ENCODE measurements at regions not wholly inside any gene's neighbourhood (a gene's known extent, or its start where the extent isn't known, plus 50 kb on each side); places are given as distances from the start of the nearest gene placed in this dataset.

- Histone ChIP-seq H3K4me2 (ENCODE audit: low read length) (no peak overlapping the region), H3K9me2 (ENCODE audit: insufficient read depth) (no peaks in the 10 kb centered on the region), H3K79me2 (ENCODE audit: insufficient read depth, low read length) (no peaks in the 10 kb centered on the region), H3K4me3 (replicated peaks in 1 of 2; ENCODE audit: low read depth in 1 of 2, low read length in 2 of 2) (no peak overlapping the region), H4K20me1 (ENCODE audit: insufficient read depth) (no peaks in the 10 kb centered on the region), H3K27me3 (ENCODE audit: insufficient read depth, low read length) (no peaks in the 10 kb centered on the region), H3K9me3 (ENCODE audit: control insufficient read depth in 1 of 2, insufficient read depth in 1 of 2, low read depth in 1 of 2, low read length in 2 of 2) (no peaks in the 10 kb centered on the region), H3K4me1 (ENCODE audit: control insufficient read depth in 1 of 2, insufficient read depth in 2 of 2, low read length in 2 of 2) (no peaks in the 10 kb centered on the region), H3K27ac (ENCODE audit: low read depth, low read length) (no peak overlapping the region), H3K9ac (ENCODE audit: low read length) (no peak overlapping the region), H3K36me3 (ENCODE audit: control insufficient read depth in 1 of 2, insufficient read depth in 2 of 2, low read length in 2 of 2) (no peaks in the 10 kb centered on the region), H2AFZ (ENCODE audit: low read depth, low read length, poor library complexity, severe bottlenecking) (peak overlapping the region; percentile 7)
- BruUV-seq (replicated peaks): no TSS peak
- ChIA-PET RAD21 (ENCODE audit: low non-redundant PET in 1 of 2, low total read pairs in 2 of 2, uncharacterized antibody in 2 of 2, unreplicated experiment in 2 of 2) (no interaction called here), CTCF (no interaction called here), POLR2A (no interaction called here)
- DNase-seq (ENCODE audit: low read depth, low spot score) (no peak), ATAC-seq (no peak)
- TF ChIP-seq EZH2phosphoT487 (IDR thresholded peaks at IDR 0.05; ENCODE audit: borderline replicate concordance): no peak
- no peak for TF ChIP-seq YY1 (IDR thresholded peaks at IDR 0.05; ENCODE audit: extremely low read depth, insufficient replicate concordance, low read depth, low read length)
- TF ChIP-seq FOSL1 (IDR thresholded peaks at IDR 0.05; ENCODE audit: low read depth): no peak
- TF ChIP-seq RAD21 (IDR thresholded peaks at IDR 0.05; ENCODE audit: low read depth): no peak
- TF ChIP-seq SIN3A (IDR thresholded peaks at IDR 0.05; ENCODE audit: low read depth): no peak
- no peak for TF ChIP-seq JUND (IDR thresholded peaks at IDR 0.05)
- TF ChIP-seq POLR2AphosphoS5 (IDR thresholded peaks at IDR 0.05; ENCODE audit: low read depth, low read length): no peak
- no peak for TF ChIP-seq SP1 (IDR thresholded peaks at IDR 0.05; ENCODE audit: low read depth)
- intact Hi-C loops (cut with micrococcal nuclease): no loop called here
Measured at GRCh38 chr13:105902396-105902795, 633.1 kb downstream of the EFNB2 start.

- Histone ChIP-seq H3K27me3 (ENCODE audit: insufficient read depth, low read length) (no peaks in the 10 kb centered on the region), H3K9me2 (ENCODE audit: insufficient read depth) (no peaks in the 10 kb centered on the region), H3K4me3 (replicated peaks in 1 of 2; ENCODE audit: low read depth in 1 of 2, low read length in 2 of 2) (no peak overlapping the region), H3K4me1 (ENCODE audit: control insufficient read depth in 1 of 2, insufficient read depth in 2 of 2, low read length in 2 of 2) (no peaks in the 10 kb centered on the region), H4K20me1 (ENCODE audit: insufficient read depth) (no peaks in the 10 kb centered on the region), H3K36me3 (ENCODE audit: control insufficient read depth in 1 of 2, insufficient read depth in 2 of 2, low read length in 2 of 2) (no peaks in the 10 kb centered on the region), H3K79me2 (ENCODE audit: insufficient read depth, low read length) (no peaks in the 10 kb centered on the region), H3K9ac (ENCODE audit: low read length) (no peak overlapping the region), H3K27ac (ENCODE audit: low read depth, low read length) (no peak overlapping the region), H3K9me3 (ENCODE audit: control insufficient read depth in 1 of 2, insufficient read depth in 1 of 2, low read depth in 1 of 2, low read length in 2 of 2) (no peaks in the 10 kb centered on the region), H3K4me2 (ENCODE audit: low read length) (no peak overlapping the region), H2AFZ (ENCODE audit: low read depth, low read length, poor library complexity, severe bottlenecking) (no peak overlapping the region)
- CTCF ChIA-PET: no interaction called here
- RAD21 ChIA-PET (ENCODE audit: low non-redundant PET in 1 of 2, low total read pairs in 2 of 2, uncharacterized antibody in 2 of 2, unreplicated experiment in 2 of 2): no interaction called here
- no peak for ATAC-seq
- POLR2A ChIA-PET: no interaction called here
- DNase-seq (ENCODE audit: low read depth, low spot score): no peak
- intact Hi-C loops (cut with micrococcal nuclease): no loop called here
- no TSS peak for BruUV-seq (replicated peaks)
- TF ChIP-seq EGR1 (IDR thresholded peaks at IDR 0.05; ENCODE audit: low read depth): no peak
- no peak for TF ChIP-seq JUND (IDR thresholded peaks at IDR 0.05)
- TF ChIP-seq CBX3 (IDR thresholded peaks at IDR 0.05; ENCODE audit: low read depth): no peak
- TF ChIP-seq SRF (IDR thresholded peaks at IDR 0.05; ENCODE audit: low read depth): no peak
- TF ChIP-seq, protein P1, sequence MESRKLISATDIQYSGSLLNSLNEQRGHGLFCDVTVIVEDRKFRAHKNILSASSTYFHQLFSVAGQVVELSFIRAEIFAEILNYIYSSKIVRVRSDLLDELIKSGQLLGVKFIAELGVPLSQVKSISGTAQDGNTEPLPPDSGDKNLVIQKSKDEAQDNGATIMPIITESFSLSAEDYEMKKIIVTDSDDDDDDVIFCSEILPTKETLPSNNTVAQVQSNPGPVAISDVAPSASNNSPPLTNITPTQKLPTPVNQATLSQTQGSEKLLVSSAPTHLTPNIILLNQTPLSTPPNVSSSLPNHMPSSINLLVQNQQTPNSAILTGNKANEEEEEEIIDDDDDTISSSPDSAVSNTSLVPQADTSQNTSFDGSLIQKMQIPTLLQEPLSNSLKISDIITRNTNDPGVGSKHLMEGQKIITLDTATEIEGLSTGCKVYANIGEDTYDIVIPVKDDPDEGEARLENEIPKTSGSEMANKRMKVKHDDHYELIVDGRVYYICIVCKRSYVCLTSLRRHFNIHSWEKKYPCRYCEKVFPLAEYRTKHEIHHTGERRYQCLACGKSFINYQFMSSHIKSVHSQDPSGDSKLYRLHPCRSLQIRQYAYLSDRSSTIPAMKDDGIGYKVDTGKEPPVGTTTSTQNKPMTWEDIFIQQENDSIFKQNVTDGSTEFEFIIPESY (IDR thresholded peaks at IDR 0.05; ENCODE audit: extremely low read depth, insufficient replicate concordance, low read length): no peak
- TF ChIP-seq REST (IDR thresholded peaks at IDR 0.05; ENCODE audit: low read depth): no peak
- TF ChIP-seq, protein P2, sequence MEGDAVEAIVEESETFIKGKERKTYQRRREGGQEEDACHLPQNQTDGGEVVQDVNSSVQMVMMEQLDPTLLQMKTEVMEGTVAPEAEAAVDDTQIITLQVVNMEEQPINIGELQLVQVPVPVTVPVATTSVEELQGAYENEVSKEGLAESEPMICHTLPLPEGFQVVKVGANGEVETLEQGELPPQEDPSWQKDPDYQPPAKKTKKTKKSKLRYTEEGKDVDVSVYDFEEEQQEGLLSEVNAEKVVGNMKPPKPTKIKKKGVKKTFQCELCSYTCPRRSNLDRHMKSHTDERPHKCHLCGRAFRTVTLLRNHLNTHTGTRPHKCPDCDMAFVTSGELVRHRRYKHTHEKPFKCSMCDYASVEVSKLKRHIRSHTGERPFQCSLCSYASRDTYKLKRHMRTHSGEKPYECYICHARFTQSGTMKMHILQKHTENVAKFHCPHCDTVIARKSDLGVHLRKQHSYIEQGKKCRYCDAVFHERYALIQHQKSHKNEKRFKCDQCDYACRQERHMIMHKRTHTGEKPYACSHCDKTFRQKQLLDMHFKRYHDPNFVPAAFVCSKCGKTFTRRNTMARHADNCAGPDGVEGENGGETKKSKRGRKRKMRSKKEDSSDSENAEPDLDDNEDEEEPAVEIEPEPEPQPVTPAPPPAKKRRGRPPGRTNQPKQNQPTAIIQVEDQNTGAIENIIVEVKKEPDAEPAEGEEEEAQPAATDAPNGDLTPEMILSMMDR (IDR thresholded peaks at IDR 0.05 in 2 of 3, conservative IDR thresholded peaks at IDR 0.05 in 1 of 3; ENCODE audit: borderline replicate concordance in 1 of 3, insufficient read depth in 1 of 3, low read depth in 2 of 3, low read length in 2 of 3): no peak
- TF ChIP-seq RAD21 (IDR thresholded peaks at IDR 0.05; ENCODE audit: low read depth): no peak
- TF ChIP-seq POLR2A (IDR thresholded peaks at IDR 0.05; ENCODE audit: borderline replicate concordance, extremely low read depth, insufficient read depth, insufficient read length): no peak
Measured at GRCh38 chr13:105897575-105897974, 637.9 kb downstream of the EFNB2 start.

All from HCT116 (cell line).